Stimulated activated memory B cell treated with anti-CD40 and anti-IgM and Interleukin-4, amounts not matched to agents 10 μg/mL and 1 μg/mL and 100 μg/mL, for 72 hours (primary cell): ENCODE measurements at regions not wholly inside any gene's neighbourhood (a gene's known extent, or its start where the extent isn't known, plus 50 kb on each side); places are given as distances from the start of the nearest gene placed in this dataset.
"Not testable (repeated sequence)": the region's sequence is repeated elsewhere in the genome, so short reads cannot be mapped to it uniquely, and the experiment has no call there.

Source experiments
- ATAC-seq: fragments of 150-1000 bp; cut with Tn5 transposase; 2 replicates; pipeline ENCODE4 v1.10.0; 2021
- H3K27ac Mint-ChIP-seq: one replicate; pipeline ENCODE4 v1.8.0; 2022; ENCODE audit warnings: mild to moderate bottlenecking, mixed read lengths
- H3K27me3 Mint-ChIP-seq: one replicate; pipeline ENCODE4 v1.8.0; 2022; ENCODE audit warnings: mixed read lengths
- H3K36me3 Mint-ChIP-seq: one replicate; pipeline ENCODE4 v1.8.0; 2022; ENCODE audit warnings: mixed read lengths
- H3K4me1 Mint-ChIP-seq: one replicate; pipeline ENCODE4 v1.8.0; 2022; ENCODE audit warnings: mixed read lengths
- H3K4me3 Mint-ChIP-seq: one replicate; pipeline ENCODE4 v1.8.0; 2022; ENCODE audit warnings: mild to moderate bottlenecking, moderate library complexity, mixed read lengths
- H3K9me3 Mint-ChIP-seq: one replicate; pipeline ENCODE4 v1.8.0; 2022; ENCODE audit warnings: mixed read lengths

DNA sequence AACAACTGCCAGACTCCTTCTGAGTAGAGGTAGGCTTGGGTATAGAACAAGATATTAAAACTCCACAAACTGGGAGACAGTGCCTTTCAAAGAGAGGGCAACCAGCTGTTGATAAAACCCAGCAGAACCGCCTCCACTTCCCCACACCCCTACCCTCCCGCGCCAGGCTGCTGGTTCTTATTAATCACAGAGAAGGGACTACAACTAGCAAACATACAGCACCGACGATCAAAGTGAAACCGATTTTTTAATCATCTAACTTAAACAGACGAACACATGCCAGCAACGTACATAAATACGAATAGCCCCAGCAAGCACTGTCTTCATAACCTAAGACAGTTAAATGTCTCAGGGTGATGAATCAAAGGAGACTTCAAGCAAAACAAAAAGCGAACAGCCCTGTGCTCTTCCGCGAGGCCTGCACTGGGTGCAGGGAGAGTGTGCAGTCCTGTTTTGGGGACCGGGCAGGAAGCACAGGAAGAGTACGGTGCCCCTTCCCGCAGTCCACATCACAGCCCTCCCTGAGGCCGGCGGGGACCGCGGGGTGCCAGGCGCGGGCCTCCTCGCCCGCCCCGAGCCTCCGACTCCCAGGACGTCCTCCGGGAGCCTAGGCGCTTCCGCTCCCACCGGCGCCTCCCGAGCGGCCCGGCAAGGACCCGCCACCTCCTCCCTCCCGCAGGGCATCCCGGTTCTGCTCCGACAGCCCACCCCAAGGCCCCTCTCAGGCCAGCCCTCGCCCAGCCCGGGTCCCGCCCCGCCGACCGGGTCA lies 75.1 kb upstream of the VGLL4 start:
- H3K9me3 Mint-ChIP-seq: no peaks in the 10 kb centered on the region

DNA sequence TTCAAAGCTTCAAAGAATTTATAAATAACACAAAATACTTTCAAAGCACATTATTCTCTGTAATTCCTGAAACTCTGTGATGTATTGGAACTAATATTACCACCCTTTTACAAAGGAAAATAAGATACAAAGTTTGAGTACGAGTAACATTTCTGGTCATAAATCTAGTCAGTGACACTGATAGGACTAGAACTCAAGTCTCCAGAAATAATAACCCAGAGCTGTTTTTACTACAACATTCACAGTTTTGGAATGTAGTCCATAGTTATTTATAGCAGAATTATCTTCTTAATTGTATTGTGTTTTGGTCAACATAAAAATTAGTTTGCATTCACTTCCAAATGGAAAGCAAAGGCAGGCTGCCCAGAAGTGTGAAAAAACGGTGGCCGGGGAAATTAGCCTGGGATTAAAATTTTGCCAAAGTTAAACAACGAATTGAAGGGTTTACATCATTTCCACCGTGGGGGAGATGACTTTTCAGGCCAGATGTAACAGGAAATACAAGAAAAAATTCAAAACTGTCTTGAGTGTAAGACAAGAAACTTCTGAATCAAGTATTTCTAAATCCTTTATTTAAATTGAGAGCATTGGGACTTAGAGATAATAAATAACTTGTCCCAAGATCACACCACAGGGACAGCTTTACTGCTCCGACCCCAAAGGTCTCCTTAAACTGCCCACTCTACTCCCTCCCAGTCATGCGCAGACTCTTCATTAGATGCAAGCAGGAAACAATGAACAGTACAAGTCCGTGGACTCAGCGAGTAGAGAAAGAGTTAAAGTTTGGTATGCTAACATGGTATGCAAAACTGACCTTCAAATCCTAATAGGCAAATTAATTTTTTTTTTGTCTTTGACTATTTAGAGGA lies 74.3 kb upstream of the VGLL4 start:
- Mint-ChIP-seq H3K36me3 (no peaks in the 10 kb centered on the region), H3K4me1 (peaks cover 23% of the 10 kb centered on the region), H3K27me3 (no peaks in the 10 kb centered on the region), H3K27ac (peak overlapping the region; percentile 91), H3K4me3 (peak overlapping the region; percentile 88), H3K9me3 (no peaks in the 10 kb centered on the region)
- ATAC-seq: peak; percentile 13

More for the DNA sequence above, 75.1 kb upstream of the VGLL4 start:
- ATAC-seq: peak; percentile 46
- H3K36me3 Mint-ChIP-seq: no peaks in the 10 kb centered on the region
- peak overlapping the region; percentile 88 for H3K4me3 Mint-ChIP-seq
- no peaks in the 10 kb centered on the region for H3K27me3 Mint-ChIP-seq
- H3K4me1 Mint-ChIP-seq: peaks cover 23% of the 10 kb centered on the region
- peak overlapping the region; percentile 91 for H3K27ac Mint-ChIP-seq

DNA sequence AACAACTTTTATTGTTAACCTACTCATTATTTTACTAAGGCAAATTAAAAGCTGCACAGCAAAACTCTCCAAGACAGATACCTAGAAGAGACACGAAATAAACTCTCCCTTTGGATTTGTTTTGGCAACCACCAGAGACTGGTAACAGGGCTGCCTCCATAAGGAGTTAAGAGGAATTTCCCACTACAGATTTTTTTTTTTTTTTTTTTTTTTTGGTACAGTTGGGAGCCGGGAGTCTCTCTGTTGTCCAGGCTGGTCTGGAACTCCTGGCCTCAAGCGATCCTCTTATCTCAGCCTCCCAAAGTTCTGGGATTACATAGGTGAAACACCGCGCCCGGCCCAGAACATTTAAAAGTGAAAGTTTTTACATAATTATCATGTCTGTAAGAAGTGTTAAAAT lies 73.6 kb upstream of the VGLL4 start:
- H3K27ac Mint-ChIP-seq: peak overlapping the region; percentile 27

DNA sequence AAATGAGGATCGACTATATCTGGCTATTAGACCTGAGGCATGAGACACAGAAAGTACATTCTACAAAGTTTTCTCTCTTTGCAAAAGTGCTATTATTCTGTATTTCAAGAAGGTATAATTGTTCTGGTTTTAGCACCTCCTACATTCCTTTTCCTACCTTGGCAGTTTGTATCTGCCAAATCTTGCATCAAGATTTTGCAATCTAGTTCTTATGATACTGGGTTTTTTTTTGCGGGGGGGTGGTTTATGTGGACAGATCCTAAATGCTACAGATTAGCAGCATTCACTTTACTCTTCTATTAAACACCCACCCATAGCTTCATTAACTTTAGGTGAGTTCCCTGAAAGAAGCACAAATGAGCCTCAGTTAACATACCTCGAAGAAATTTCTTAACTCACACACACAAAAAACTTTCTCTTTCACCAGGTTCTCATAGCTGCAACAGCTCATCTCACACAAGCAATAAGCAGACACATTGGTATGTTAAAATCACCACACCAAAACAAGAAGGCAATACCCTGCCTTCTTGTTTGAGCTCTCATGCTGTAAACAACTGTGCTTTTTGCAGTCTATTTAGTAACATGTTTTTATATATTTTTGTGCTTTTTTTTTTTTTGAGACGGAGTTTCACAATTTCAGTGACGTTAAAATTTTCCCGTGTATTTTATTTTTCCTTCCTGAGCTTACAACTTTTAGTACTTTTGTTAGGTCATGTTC lies 73.0 kb upstream of the VGLL4 start:
- peaks cover 28% of the 10 kb centered on the region for H3K4me1 Mint-ChIP-seq
- peaks cover 5% of the 10 kb centered on the region for H3K36me3 Mint-ChIP-seq
- peaks cover 2% of the 10 kb centered on the region for H3K9me3 Mint-ChIP-seq
- H3K27ac Mint-ChIP-seq: peak overlapping the region; percentile 27
- no peak overlapping the region for H3K4me3 Mint-ChIP-seq
- H3K27me3 Mint-ChIP-seq: no peaks in the 10 kb centered on the region
- ATAC-seq: no peak

More for the DNA sequence above, 73.6 kb upstream of the VGLL4 start:
- Mint-ChIP-seq H3K4me1 (peaks cover 23% of the 10 kb centered on the region), H3K36me3 (no peaks in the 10 kb centered on the region), H3K27me3 (no peaks in the 10 kb centered on the region), H3K4me3 (no peak overlapping the region), H3K9me3 (no peaks in the 10 kb centered on the region)
- no peak for ATAC-seq

DNA sequence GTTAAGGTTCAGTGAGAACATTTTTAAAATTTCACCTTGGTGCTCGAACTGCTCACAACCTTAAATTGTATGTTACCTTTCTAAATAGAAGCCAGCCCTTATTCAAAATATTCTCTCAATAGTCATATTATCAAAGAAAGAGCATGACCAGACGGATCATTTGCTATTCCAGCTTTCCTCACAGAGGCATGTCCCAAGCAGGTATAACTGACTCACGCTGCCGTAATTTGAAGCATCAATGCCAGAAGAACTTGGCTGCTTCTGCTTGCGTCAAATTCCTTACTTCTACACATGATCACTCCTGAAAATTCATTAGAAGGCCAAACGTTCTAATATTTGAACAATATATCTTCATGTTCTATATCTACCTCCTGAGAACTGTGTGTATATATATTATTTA lies 69.5 kb upstream of the VGLL4 start:
- Mint-ChIP-seq H3K4me3 (no peak overlapping the region), H3K36me3 (peaks cover 16% of the 10 kb centered on the region)

DNA sequence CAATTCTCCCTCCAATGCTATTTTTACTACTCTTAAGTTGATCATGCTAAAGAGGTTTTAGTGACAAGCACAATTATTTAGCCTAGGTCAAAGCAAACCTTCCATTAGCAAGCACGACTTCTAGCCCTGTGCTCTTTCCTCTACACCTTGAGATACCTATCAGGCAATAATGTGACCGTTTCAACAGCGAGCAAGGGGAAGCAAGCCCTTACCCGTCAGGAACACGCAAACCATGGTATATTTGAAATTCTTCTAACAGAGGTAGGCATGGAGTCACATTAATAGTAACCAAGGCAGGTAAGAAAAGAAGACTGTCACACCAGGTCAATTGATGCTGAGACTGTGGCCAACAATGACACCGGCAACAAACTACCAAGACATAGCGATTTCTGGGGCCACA lies 68.9 kb upstream of the VGLL4 start:
- H3K4me3 Mint-ChIP-seq: no peak overlapping the region
- no peak for ATAC-seq
- peaks cover 14% of the 10 kb centered on the region for H3K4me1 Mint-ChIP-seq
- H3K9me3 Mint-ChIP-seq: peaks cover 6% of the 10 kb centered on the region
- H3K36me3 Mint-ChIP-seq: peaks cover 16% of the 10 kb centered on the region
- H3K27ac Mint-ChIP-seq: no peak overlapping the region
- no peaks in the 10 kb centered on the region for H3K27me3 Mint-ChIP-seq

More for the DNA sequence above, 69.5 kb upstream of the VGLL4 start:
- H3K27me3 Mint-ChIP-seq: no peaks in the 10 kb centered on the region
- no peak for ATAC-seq
- no peak overlapping the region for H3K27ac Mint-ChIP-seq
- peaks cover 6% of the 10 kb centered on the region for H3K9me3 Mint-ChIP-seq
- peaks cover 17% of the 10 kb centered on the region for H3K4me1 Mint-ChIP-seq

DNA sequence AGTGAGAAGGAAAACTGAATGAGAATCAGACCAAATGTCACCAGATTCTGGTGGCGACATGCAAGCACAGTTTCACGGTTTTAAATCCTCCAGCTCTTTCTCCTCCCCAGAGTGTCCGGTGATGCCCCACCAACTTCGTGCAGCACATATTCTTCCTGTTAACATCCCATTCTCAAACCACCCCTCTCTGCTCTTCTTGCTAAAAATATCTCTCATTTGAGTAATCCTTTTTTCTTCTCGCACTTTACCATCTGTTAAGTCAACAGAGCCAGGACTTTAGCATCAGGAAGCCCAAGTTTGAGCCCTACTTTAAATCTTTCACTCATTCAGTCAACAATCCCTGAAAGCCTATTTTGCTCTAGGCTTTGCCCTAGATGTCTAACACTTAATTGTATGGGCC lies 68.2 kb upstream of the VGLL4 start:
- ATAC-seq: no peak
- H3K9me3 Mint-ChIP-seq: peaks cover 6% of the 10 kb centered on the region

DNA sequence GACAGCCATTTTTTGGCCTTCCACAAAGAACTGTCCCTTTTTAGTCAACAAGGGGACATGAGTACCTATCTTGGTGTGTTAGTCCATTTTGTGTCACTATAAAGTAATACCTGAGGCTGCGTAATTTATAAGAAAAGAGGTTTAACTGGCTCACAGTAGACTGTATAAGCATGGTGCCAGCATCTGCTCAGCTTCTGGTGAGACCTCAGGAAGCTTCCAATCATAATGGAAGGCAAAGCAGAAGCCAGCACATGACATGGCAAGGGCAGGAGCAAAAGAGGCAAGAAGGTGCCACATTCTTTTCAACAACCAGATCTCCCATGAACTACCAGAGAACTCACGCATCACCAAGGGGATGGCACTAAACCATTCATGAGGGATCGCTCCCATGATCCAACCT lies 66.1 kb upstream of the VGLL4 start:
- H3K36me3 Mint-ChIP-seq: peaks cover 25% of the 10 kb centered on the region
- H3K9me3 Mint-ChIP-seq: peaks cover 6% of the 10 kb centered on the region
- no peak for ATAC-seq
- no peak overlapping the region for H3K27ac Mint-ChIP-seq
- no peak overlapping the region for H3K4me3 Mint-ChIP-seq
- H3K4me1 Mint-ChIP-seq: peaks cover 16% of the 10 kb centered on the region
- H3K27me3 Mint-ChIP-seq: no peaks in the 10 kb centered on the region

More for the DNA sequence above, 68.2 kb upstream of the VGLL4 start:
- H3K4me1 Mint-ChIP-seq: peaks cover 17% of the 10 kb centered on the region
- no peak overlapping the region for H3K27ac Mint-ChIP-seq
- H3K27me3 Mint-ChIP-seq: no peaks in the 10 kb centered on the region
- no peak overlapping the region for H3K4me3 Mint-ChIP-seq
- peaks cover 21% of the 10 kb centered on the region for H3K36me3 Mint-ChIP-seq

DNA sequence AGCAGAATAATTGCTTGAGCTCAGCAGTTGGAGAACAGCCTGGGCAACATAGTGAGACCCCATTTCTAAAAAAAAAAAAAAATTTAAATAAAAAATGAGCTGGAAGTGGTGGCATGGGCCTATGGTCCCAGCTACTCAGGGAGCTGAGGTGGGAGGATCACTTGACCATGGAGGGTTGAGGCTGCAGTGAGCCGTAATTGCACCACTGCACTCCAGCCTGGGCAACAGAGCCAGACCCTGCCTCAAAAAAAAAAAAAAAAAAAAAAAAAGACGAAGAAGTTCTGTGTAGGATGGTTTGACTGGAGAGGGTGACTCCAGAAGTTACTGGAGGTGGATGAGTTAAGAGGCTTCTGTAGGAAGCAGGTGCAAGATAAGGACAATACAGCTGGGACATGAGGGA lies 63.4 kb upstream of the VGLL4 start:
- not testable (repeated sequence) for ATAC-seq, H3K9me3 Mint-ChIP-seq, H3K27me3 Mint-ChIP-seq, H3K4me3 Mint-ChIP-seq, H3K27ac Mint-ChIP-seq
- Mint-ChIP-seq H3K36me3 (peaks cover 29% of the 10 kb centered on the region), H3K4me1 (peaks cover 16% of the 10 kb centered on the region)

DNA sequence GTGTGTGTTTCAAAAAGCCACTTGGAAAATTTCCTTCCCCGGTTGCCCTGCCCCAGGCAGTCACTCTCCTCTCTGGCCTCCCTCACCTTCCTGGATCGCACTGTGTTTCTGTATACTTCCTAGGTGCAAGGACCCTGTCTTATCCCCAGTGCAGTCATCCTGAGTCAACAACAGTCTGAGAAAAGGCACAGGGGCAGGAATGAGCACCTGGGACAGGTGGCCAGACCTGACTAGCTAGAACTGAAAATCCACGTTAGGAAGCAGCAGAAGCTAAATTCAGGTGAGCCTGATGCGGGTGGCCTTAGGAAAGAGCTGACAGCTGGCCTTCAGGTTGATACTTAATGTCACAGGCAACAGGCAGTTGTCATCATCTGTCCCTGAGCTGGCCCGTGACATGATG lies 62.9 kb upstream of the VGLL4 start:
- H3K4me3 Mint-ChIP-seq: no peak overlapping the region
- H3K36me3 Mint-ChIP-seq: peaks cover 28% of the 10 kb centered on the region
- no peaks in the 10 kb centered on the region for H3K27me3 Mint-ChIP-seq
- ATAC-seq: no peak
- no peak overlapping the region for H3K27ac Mint-ChIP-seq
- peaks cover 4% of the 10 kb centered on the region for H3K9me3 Mint-ChIP-seq
- H3K4me1 Mint-ChIP-seq: peaks cover 11% of the 10 kb centered on the region

DNA sequence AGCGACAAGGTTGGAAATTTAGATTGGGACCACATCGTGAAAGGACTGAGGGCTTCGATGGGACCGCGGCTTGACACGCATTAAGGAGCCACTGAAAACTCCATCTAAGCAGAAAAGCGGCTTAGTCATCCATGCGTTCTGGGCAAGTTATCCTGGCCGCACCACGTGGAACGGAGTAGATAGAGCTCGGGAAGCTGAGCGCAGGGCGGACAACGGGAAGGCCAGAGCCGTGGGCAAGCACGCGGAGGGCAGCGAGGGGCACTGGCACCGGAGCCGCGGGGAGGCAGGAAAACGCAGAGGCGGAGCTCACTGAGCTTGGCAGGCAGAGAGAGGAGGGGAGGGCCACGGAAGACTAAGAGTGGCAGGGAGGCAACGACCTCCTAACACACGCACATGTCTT lies 61.3 kb upstream of the VGLL4 start:
- no peak overlapping the region for H3K27ac Mint-ChIP-seq
- no peak for ATAC-seq
- peak overlapping the region; percentile 49 for H3K4me3 Mint-ChIP-seq
- H3K4me1 Mint-ChIP-seq: peaks cover 11% of the 10 kb centered on the region
- H3K36me3 Mint-ChIP-seq: peaks cover 30% of the 10 kb centered on the region
- peaks cover 2% of the 10 kb centered on the region for H3K9me3 Mint-ChIP-seq
- no peaks in the 10 kb centered on the region for H3K27me3 Mint-ChIP-seq

DNA sequence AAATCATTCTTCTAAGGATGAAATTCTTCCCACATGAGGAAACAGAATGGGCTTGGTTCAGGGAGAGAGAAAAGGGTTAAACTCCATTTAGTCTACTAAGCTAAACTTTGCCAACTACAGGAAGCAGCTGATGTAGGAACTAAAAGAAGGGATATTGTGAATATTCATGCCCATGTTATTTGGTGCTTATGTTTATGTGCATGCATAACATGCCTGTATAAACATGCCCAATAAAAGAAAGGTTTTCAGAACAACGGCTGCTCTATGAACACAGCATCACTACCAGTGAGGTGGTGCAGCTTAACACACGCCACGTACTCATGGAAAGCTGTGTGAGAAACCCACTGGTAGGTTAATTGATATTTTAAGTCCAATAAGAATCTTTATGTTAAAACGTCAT lies 59.4 kb upstream of the VGLL4 start:
- Mint-ChIP-seq H3K27me3 (no peaks in the 10 kb centered on the region), H3K4me3 (no peak overlapping the region), H3K27ac (no peak overlapping the region), H3K36me3 (peaks cover 24% of the 10 kb centered on the region), H3K9me3 (no peaks in the 10 kb centered on the region), H3K4me1 (peaks cover 11% of the 10 kb centered on the region)
- ATAC-seq: no peak

DNA sequence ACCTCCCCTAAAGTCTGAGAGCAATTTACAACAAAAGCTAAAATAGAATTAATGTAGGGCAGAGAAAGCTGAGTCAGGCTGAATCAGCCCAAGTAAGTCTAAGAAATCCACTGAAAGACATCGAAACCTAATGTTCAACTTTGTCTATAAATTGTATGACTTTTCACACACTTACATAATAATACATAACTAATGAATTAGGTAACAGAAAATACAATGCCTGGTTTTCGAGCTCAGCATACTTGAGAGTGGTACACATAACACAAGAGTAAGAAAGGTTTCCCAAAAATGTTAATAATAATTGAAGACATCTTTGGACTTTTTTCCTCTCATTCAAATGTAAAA lies 55.3 kb upstream of the VGLL4 start:
- no peak overlapping the region for H3K4me3 Mint-ChIP-seq
- peaks cover 12% of the 10 kb centered on the region for H3K36me3 Mint-ChIP-seq
- H3K27ac Mint-ChIP-seq: no peak overlapping the region
- H3K9me3 Mint-ChIP-seq: no peaks in the 10 kb centered on the region
- no peak for ATAC-seq
- H3K27me3 Mint-ChIP-seq: no peaks in the 10 kb centered on the region
- H3K4me1 Mint-ChIP-seq: no peaks in the 10 kb centered on the region

DNA sequence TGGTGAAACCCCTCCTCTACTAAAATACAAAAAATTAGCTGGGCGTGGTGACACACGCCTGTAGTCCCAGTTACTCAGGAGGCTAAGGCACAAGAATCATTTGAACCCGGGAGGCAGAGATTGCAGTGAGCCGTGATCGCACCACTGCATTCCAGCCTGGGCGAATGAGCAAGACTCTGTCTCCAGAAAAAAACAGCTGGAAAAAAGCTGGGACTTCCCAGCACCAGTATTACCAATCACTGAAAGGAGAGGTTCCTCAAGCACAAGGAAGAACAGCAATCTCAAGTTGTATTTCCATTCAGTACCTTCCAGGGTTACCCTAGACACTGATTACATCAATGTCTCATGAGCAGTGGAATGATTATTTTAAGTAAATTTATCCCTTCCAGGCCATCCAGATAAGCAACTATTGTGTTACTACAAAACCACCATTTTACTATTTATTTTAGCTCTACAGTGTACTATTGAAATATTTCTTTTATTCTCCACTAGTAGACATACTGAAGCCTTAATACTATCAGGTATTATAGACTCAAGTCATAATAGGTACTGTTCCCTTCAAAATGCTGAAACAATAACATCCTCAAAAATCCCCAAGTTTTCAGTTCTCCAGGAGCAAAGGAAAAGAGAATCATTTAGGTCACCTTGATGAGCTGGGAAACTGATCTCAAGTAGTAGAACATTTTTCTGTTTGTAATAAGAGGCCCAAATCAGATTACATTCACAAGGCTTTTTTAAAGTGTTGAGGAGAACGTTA lies 54.8 kb upstream of the VGLL4 start:
- Mint-ChIP-seq H3K4me3 (no peak overlapping the region), H3K27ac (no peak overlapping the region), H3K9me3 (no peaks in the 10 kb centered on the region), H3K4me1 (no peaks in the 10 kb centered on the region), H3K27me3 (no peaks in the 10 kb centered on the region), H3K36me3 (peaks cover 13% of the 10 kb centered on the region)
- no peak for ATAC-seq

DNA sequence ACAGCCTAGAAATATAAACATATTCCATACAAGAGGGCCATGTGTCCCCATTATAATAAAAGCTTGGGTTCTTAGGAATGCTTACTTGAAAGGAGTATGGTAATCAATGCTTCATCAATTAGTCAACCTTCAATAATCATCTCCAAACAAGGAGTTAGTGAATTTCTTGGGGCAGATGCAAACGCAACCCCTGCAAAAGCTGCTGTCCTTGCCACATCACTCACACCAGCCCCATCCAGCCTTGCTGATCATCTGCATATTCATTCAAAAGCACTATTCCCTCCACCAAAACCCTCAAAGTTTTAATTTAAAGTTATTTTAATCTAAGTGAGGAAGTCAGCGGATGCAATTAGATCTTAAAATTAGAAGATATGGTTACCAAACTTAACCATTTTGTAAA lies 54.0 kb upstream of the VGLL4 start:
- H3K9me3 Mint-ChIP-seq: no peaks in the 10 kb centered on the region
- no peak for ATAC-seq
- no peaks in the 10 kb centered on the region for H3K4me1 Mint-ChIP-seq
- H3K27ac Mint-ChIP-seq: no peak overlapping the region
- no peak overlapping the region for H3K4me3 Mint-ChIP-seq
- H3K27me3 Mint-ChIP-seq: no peaks in the 10 kb centered on the region
- H3K36me3 Mint-ChIP-seq: peaks cover 17% of the 10 kb centered on the region
